Inferior parietal cortex (tissue), 1 donor: ENCODE measurements at regions not wholly inside any gene's neighbourhood (a gene's known extent, or its start where the extent isn't known, plus 50 kb on each side); places are given as distances from the start of the nearest gene placed in this dataset.
A peak's percentile ranks its signal among the peaks of the same experiment; 100 is the strongest.
"Not testable (repeated sequence)": the region's sequence is repeated elsewhere in the genome, so short reads cannot be mapped to it uniquely, and the experiment has no call there.

ENCODE experiments used
- DNase-seq: peaks from one replicate; pipeline ENCODE4 v3.0.0-alpha.2; 2016; ENCODE audit errors: extremely low spot score

- no peak for DNase-seq
Measured at GRCh38 chr3:144737281-144737680, 765.7 kb downstream of the DIPK2A start.

DNA sequence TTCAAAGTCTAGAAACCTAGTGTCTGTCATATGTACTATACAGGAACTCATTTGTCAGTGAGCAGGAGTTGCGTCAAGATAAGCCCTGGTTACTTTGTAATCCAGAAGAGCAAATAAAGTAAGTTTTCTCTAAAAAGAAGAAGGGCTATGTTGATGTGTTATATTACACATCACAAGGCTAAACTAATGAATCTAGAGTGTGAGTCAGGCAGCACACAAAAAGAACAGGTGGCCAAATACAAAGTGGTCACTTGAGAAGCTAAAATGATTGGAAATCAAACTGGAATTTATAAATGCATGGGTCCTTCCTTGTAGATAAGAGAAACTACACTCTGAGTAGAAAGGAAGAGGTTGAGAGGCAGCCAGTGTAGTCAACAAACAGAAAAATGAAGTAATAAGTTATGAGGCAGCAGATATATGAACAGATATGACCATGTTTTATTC is 771.6 kb downstream of the DIPK2A start:
- DNase-seq = no peak

- DNase-seq = no peak
Measured at GRCh38 chr3:144744473-144744872, 772.9 kb downstream of the DIPK2A start.

GRCh38 chr3:144746631-144747030 is 775.0 kb downstream of the DIPK2A start:
- DNase-seq = no peak

- not testable (repeated sequence) for DNase-seq
Measured at GRCh38 chr3:144749536-144750253, 778.1 kb downstream of the DIPK2A start.

DNA sequence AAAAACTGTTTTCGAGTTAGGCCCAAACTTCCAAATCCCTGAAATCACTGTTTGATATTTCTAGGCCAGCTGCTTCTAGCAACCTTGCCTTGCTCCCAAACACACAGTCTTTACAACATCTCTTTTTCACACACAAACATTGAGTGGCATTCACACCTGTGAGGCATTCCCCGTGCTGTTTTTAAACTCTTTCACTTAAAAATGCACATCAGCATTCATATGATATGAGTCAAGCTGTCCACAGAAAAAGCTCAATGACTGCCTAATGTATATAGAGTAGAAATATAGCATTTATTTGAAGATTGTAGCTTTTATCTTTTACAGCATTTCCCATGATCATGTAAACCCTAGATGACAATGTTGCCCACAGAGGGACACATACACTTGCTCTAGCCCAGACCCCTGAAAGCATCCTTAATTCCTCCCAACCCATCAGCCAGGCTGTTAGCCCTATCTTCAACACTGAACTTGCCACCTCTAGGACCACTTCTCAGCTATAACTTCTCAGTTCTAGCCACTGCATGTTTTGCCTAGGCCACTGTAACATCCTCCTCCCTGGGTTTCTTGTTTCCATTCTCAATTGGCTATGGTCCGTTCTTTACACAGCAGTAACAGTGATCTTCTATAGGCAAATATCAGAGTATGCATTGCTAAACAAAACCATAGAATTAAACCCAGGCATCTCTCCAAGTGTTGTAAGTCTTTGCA is 782.6 kb downstream of the DIPK2A start:
- no peak for DNase-seq

DNA sequence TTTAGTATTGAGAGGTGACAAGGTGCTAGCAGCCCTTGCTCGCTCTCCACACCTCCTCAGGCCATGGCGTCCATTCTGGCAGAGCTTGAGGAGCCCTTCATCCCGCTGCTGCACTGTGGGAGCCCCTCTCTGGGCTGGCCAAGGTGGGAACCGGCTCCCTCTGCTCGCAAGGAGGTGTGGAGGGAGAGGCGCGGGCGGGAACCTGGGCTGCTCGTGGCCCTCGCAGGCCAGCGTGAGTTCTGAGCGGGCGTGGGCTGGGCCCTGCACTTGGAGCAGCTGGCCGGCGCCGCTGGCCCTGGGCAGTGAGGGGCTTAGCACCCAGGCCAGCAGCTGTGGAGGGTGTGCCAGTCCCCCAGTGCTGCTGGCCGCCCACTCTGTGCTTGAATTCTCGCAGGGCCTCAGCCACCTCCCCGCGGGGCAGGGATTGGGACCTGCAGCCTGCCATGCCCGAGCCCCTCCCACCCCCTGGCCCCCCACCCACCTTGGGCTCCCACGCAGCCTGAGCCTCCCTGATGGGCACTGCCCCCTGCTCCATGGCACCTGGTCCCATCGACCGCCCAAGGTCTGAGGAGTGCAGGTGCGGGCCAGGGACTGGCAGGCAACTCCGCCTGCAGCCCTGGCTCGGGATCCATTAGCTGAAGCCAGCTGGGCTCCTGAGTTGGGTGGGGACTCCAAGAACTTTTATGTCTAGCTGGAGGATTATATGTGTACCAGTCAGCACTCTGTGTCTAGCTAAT is 785.2 kb downstream of the DIPK2A start:
- DNase-seq = no peak

GRCh38 chr3:144760831-144761230 is 789.2 kb downstream of the DIPK2A start:
- no peak for DNase-seq

GRCh38 chr3:144762091-144762490 is 790.5 kb downstream of the DIPK2A start:
- no peak for DNase-seq

DNA sequence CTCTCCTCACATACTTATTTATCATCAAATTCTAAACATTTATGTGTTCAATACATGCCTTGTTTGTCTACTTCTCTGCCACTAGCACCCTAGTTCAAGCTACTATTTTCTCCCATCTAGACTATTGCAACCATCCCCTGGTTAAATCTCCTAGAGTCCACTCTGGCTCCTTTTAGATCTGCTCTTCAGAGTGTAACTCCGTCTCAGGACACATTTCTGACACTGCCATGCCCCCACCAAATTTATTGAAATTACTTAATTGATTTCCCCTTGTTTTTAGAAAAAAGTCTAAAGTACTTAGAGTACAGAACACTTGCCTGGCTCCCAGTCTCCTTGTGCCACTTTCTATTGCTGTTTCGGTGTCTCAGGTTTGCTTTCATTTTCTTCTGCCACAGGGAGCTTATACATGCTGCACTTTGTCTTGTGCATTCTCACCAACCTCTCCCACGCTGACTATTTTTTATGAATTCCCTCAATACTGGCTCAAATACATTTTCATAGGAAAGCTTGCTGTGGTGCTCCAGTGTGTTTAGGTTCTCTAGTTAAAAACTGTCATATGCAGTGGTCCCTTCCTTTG is 792.3 kb downstream of the DIPK2A start:
- no peak for DNase-seq

- DNase-seq = peak; percentile 65
Measured at GRCh38 chr3:144770281-144770680, 798.7 kb downstream of the DIPK2A start.

- DNase-seq = peak; percentile 83
Measured at GRCh38 chr3:144770915-144771351, 799.3 kb downstream of the DIPK2A start.

DNA sequence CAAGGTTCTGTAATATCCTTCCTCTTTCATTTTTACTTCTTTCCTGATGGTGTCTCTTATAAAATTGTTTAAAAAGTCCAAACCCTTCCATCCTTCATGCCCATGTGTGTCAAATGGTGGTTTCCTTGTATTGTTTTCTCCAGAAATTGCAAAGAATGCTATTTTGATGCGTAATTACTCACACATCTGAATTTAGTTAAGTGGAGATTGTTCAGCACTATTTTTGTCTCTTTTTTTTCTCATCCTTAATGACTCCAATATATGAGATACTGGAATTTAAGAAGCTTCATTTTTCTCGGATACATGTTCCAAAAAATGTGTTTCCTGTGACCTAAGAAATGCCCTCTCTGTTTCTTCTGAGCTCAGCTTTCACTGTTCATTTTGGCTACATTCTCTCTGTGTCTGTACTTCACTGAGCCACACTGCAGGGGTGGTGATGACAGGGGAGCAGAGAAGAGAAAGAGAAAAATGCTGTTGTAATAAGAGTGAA is 799.8 kb downstream of the DIPK2A start:
- DNase-seq = peak; percentile 56

DNA sequence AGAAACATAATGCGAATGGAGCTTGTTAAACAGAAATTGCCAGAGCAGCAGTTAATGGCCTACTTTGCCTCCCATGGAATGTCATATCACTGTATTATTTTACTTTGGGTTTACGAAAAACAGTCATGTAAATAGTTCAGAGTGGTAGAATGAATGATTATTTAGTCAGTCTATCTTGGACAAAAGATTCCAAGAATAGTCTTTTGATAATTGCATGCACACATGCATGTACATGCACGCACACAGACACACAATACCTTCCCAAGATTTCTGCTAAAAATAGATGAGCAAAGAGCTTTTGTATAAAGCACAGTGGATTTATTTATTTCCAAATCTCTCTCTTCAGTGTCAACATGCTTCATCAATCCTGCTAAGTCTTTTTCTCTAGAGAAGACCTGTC is 800.7 kb downstream of the DIPK2A start:
- no peak for DNase-seq

- DNase-seq = no peak
Measured at GRCh38 chr3:144773350-144773749, 801.7 kb downstream of the DIPK2A start.

DNA sequence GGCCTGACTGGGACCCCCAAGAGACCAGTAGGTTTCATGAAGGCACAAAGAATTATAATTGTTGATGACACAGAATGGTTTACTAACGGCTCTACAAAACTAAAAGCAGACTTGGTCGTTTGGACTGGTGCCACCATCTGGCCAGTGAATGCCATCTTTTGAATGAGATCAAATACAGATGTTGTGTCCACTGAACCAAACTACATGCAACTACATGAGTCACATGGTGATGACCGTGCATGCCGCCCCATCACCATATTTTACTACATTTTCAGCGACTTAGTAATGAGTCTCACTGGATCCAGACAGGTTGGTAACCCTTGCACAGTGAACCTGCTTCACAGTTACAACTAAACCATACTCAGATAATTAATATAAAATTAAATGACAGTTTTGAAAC is 803.3 kb downstream of the DIPK2A start:
- DNase-seq = no peak

GRCh38 chr3:144775551-144775950 is 803.9 kb downstream of the DIPK2A start:
- no peak for DNase-seq

DNA sequence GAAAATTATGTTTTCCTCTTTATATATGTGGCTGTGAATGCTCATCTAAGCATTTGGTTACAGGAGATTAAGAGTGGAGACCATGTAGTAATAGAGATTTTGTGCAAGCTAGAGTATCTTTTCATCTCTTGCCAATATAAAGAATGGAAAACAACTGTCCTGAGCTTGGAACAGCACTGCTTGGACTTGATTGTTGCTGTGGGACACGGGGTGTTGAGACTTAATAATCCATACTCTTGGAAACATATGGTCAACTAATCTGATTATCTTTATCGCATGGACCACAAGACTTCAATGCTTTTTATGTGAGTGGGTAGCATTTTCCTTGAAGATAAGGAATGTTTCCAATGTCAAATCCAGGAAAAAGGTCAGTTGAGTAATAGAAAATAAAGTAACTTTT is 806.3 kb downstream of the DIPK2A start:
- DNase-seq = no peak

DNA sequence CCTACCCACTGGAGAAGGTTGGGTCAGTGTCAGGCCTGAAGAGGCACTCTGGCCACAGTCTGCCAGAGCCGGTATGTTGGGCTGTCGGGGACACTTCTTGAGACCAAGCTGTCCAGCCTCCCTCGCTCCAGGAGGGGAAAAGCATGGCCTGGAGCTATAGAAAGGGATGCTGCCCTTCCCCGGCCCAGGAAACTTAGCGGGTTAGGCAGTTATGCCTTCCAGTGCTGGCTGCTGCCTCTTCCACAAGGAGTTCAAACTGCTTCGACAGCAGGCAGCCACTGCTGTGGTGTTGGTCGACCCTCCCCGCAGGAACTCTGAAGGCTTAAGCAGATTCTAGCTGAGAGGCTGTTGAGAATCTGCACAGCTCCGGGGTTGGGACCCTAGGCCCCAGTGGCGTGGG is 819.4 kb downstream of the DIPK2A start:
- no peak for DNase-seq

GRCh38 chr3:144801890-144802289 is 830.3 kb downstream of the DIPK2A start:
- no peak for DNase-seq

GRCh38 chr3:144809380-144809779 is 837.8 kb downstream of the DIPK2A start:
- DNase-seq = no peak

DNA sequence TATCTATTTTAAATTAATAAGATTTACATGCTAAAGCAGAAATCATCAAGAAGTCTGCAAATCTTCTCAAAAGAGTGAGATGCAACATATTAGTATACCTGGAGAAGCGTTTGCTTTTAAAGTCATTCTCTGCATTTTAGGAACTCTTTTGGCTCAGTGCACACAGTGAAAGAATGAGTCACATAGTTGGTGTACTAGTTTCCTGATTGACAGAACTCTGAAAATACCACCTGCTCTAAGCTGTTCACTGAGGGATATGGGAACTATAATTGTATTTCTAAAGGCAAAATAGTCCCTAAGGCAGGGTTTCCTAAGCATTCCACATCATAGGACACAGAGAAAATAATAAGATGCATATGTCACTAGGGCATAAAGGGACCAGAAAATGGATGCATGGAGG is 838.5 kb downstream of the DIPK2A start:
- DNase-seq = peak; percentile 33
